ENCODE measurements at regions not wholly inside any gene's neighbourhood (a gene's known extent, or its start where the extent isn't known, plus 50 kb on each side); places are given as distances from the start of the nearest gene placed in this dataset.

GRCh38 chr6:122014961-122015360 lies 384.5 kb upstream of the HSF2 start:
- TF ChIP-seq CTCF (conservative IDR thresholded peaks at IDR 0.05; ENCODE audit: low read depth, low read length) = no peak
- H3K4me3 ChIP-seq (ENCODE audit: low read length) = no peak overlapping the region
- peak; percentile 91 for DNase-seq (ENCODE audit: low read depth)

- no peak for DNase-seq (ENCODE audit: low read depth)
- no peak for TF ChIP-seq CTCF (conservative IDR thresholded peaks at IDR 0.05; ENCODE audit: low read depth, low read length)
- H3K4me3 ChIP-seq (ENCODE audit: low read length) = no peak overlapping the region
Observed at GRCh38 chr6:122020588-122021264, 378.7 kb upstream of the HSF2 start.

GRCh38 chr6:122025104-122025503 lies 374.3 kb upstream of the HSF2 start:
- DNase-seq (ENCODE audit: low read depth) = no peak
- no peak for TF ChIP-seq CTCF (conservative IDR thresholded peaks at IDR 0.05; ENCODE audit: low read depth, low read length)
- no peak overlapping the region for H3K4me3 ChIP-seq (ENCODE audit: low read length)

GRCh38 chr6:122026582-122027369 lies 372.7 kb upstream of the HSF2 start:
- TF ChIP-seq CTCF (conservative IDR thresholded peaks at IDR 0.05; ENCODE audit: low read depth, low read length) = no peak
- no peak overlapping the region for H3K4me3 ChIP-seq (ENCODE audit: low read length)
- no peak for DNase-seq (ENCODE audit: low read depth)

GRCh38 chr6:122028933-122029522 lies 370.4 kb upstream of the HSF2 start:
- no peak overlapping the region for H3K4me3 ChIP-seq (ENCODE audit: low read length)
- DNase-seq (ENCODE audit: low read depth) = no peak
- TF ChIP-seq CTCF (conservative IDR thresholded peaks at IDR 0.05; ENCODE audit: low read depth, low read length) = no peak

- DNase-seq (ENCODE audit: low read depth) = no peak
- peak; percentile 49 for TF ChIP-seq CTCF (conservative IDR thresholded peaks at IDR 0.05; ENCODE audit: low read depth, low read length)
- H3K4me3 ChIP-seq (ENCODE audit: low read length) = no peak overlapping the region
Observed at GRCh38 chr6:122033564-122034181, 365.8 kb upstream of the HSF2 start.
